ENCODE measurements at regions not wholly inside any gene's neighbourhood (a gene's known extent, or its start where the extent isn't known, plus 50 kb on each side); places are given as distances from the start of the nearest gene placed in this dataset.
"Not testable (repeated sequence)": the region's sequence is repeated elsewhere in the genome, so short reads cannot be mapped to it uniquely, and the experiment has no call there.

GRCh38 chr17:33983824-33984574 is 271.1 kb upstream of the CCL2 start:
- DNase-seq, result no peak

- no peak for DNase-seq
These were observed 269.0 kb upstream of the CCL2 start for GRCh38 chr17:33986088-33986487.

GRCh38 chr17:33986566-33986965 is 268.5 kb upstream of the CCL2 start:
- no peak for DNase-seq

GRCh38 chr17:33987162-33987561 is 267.9 kb upstream of the CCL2 start:
- no peak for DNase-seq

GRCh38 chr17:33989361-33990148 is 265.5 kb upstream of the CCL2 start:
- no peak for DNase-seq

GRCh38 chr17:33990943-33991706 is 264.0 kb upstream of the CCL2 start:
- DNase-seq, result no peak

- no peak for DNase-seq
These were observed 263.0 kb upstream of the CCL2 start for GRCh38 chr17:33992113-33992512.

- no peak for DNase-seq
These were observed 254.4 kb upstream of the CCL2 start for GRCh38 chr17:34000639-34001038.

- DNase-seq, result no peak
These were observed 253.8 kb upstream of the CCL2 start for GRCh38 chr17:34001246-34001645.

GRCh38 chr17:34006126-34006525 is 249.0 kb upstream of the CCL2 start:
- no peak for DNase-seq

GRCh38 chr17:34008125-34008524 is 247.0 kb upstream of the CCL2 start:
- DNase-seq, result no peak

GRCh38 chr17:34009912-34010311 is 245.2 kb upstream of the CCL2 start:
- no peak for DNase-seq

GRCh38 chr17:34010534-34010933 is 244.6 kb upstream of the CCL2 start:
- no peak for DNase-seq

GRCh38 chr17:34011599-34011998 is 243.5 kb upstream of the CCL2 start:
- DNase-seq, result no peak

GRCh38 chr17:34012709-34013375 is 242.2 kb upstream of the CCL2 start:
- no peak for DNase-seq

GRCh38 chr17:34015253-34015652 is 239.8 kb upstream of the CCL2 start:
- no peak for DNase-seq

GRCh38 chr17:34024386-34024785 is 230.7 kb upstream of the CCL2 start:
- DNase-seq, result no peak

GRCh38 chr17:34024806-34025551 is 230.1 kb upstream of the CCL2 start:
- no peak for DNase-seq

GRCh38 chr17:34030601-34031000 is 224.5 kb upstream of the CCL2 start:
- DNase-seq, result not testable (repeated sequence)

- DNase-seq, result not testable (repeated sequence)
These were observed 222.8 kb upstream of the CCL2 start for GRCh38 chr17:34032305-34032704.

- not testable (repeated sequence) for DNase-seq
These were observed 216.3 kb upstream of the CCL2 start for GRCh38 chr17:34038786-34039185.

GRCh38 chr17:34039213-34039612 is 215.9 kb upstream of the CCL2 start:
- DNase-seq, result not testable (repeated sequence)

All from activated CD4-positive, alpha-beta T cell treated with anti-CD3 and anti-CD28 coated beads, Interleukin-10, Interleukin-2, amounts not matched to agents 100 ng/mL and 50 ng/mL, durations not matched to agents 16 hours and 8 hours (primary cell).